A673 (cell line): ENCODE measurements at regions not wholly inside any gene's neighbourhood (a gene's known extent, or its start where the extent isn't known, plus 50 kb on each side); places are given as distances from the start of the nearest gene placed in this dataset.
"Not testable (repeated sequence)": the region's sequence is repeated elsewhere in the genome, so short reads cannot be mapped to it uniquely, and the experiment has no call there.

Source experiments
- BruUV-seq: library from RNA; stranded (reverse); fragments of 400-500 nt; replicated peaks from 2 replicates; lab custom pipeline; 2021; lab: Mats Ljungman, UMichigan
- CTCF ChIA-PET: fragments of 300-600 bp; sonication (Branson Sonifier 250); formaldehyde crosslinking; loops from one replicate; lab custom pipeline; 2022; ENCODE audit warnings: antibody characterized with exemption; lab: Charles Lee
- POLR2A ChIA-PET: fragments of 300-600 bp; sonication (Branson Sonifier 250); formaldehyde crosslinking; loops from one replicate; lab custom pipeline; 2022; ENCODE audit warnings: antibody characterized with exemption; ENCODE audit not compliant: low non-redundant PET; lab: Charles Lee
- DNase-seq: peaks from one replicate; pipeline ENCODE4 v3.0.0-alpha.2; 2015; ENCODE audit warnings: low spot score
- H3K27ac ChIP-seq: fragments of 200-600 bp; sonication (generic); 2 replicates; pipeline ENCODE4 v1.5.1; 2016; ENCODE audit warnings: mixed run types, low read depth, mild to moderate bottlenecking, mixed read lengths, antibody characterized with exemption, low read length; ENCODE audit not compliant: poor library complexity, severe bottlenecking
- H3K27me3 ChIP-seq: fragments of 200-600 bp; sonication (generic); replicated peaks from 2 replicates; pipeline ENCODE4 v1.6.1; 2017; ENCODE audit warnings: mixed run types, low read depth, mild to moderate bottlenecking, mixed read lengths, antibody characterized with exemption, low read length; ENCODE audit not compliant: insufficient read depth, poor library complexity
- H3K36me3 ChIP-seq: fragments of 200-600 bp; sonication (generic); 2 replicates; pipeline ENCODE4 v1.6.1; 2016; ENCODE audit warnings: mixed run types, mild to moderate bottlenecking, mixed read lengths, antibody characterized with exemption, low read length; ENCODE audit not compliant: insufficient read depth, poor library complexity, severe bottlenecking
- H3K4me1 ChIP-seq: fragments of 200-600 bp; sonication (generic); 2 replicates; pipeline ENCODE4 v1.6.1; 2017; ENCODE audit warnings: mixed run types, mild to moderate bottlenecking, mixed read lengths, antibody characterized with exemption, low read length; ENCODE audit not compliant: insufficient read depth, poor library complexity, severe bottlenecking
- H3K4me3 ChIP-seq: fragments of 200-600 bp; sonication (generic); 2 replicates; pipeline ENCODE4 v1.5.1; 2016; ENCODE audit warnings: low read depth, mixed run types, mild to moderate bottlenecking, mixed read lengths, low read length; ENCODE audit not compliant: poor library complexity, severe bottlenecking
- H3K9me3 ChIP-seq: fragments of 200-600 bp; sonication (generic); 2 replicates; pipeline ENCODE4 v1.6.1; 2016; ENCODE audit warnings: mixed run types, low read depth, mild to moderate bottlenecking, mixed read lengths, antibody characterized with exemption, low read length; ENCODE audit not compliant: poor library complexity, severe bottlenecking
- EZH2 ChIP-seq: fragments of 200-600 bp; sonication (generic); IDR thresholded peaks from 2 replicates; pipeline ENCODE4 v1.6.1; 2017; ENCODE audit warnings: borderline replicate concordance, low read depth, mild to moderate bottlenecking, mixed read lengths, antibody characterized with exemption, low read length; ENCODE audit not compliant: poor library complexity, severe bottlenecking
- intact Hi-C: fragments of 100-400 bp; cut with micrococcal nuclease; formaldehyde crosslinking; loops from one replicate; pipeline ENCODE4 v1.10.0; 2022; ENCODE audit not compliant: unreplicated experiment
- TF ChIP-seq, protein P1 (sequence below): fragments of 300-800, 200-600 bp; sonication (generic); conservative IDR thresholded peaks from 2 replicates; pipeline ENCODE4 v1.5.1; 2017; ENCODE audit warnings: low read depth, mild to moderate bottlenecking, antibody characterized with exemption, low read length, moderate library complexity, mixed read lengths

DNA sequence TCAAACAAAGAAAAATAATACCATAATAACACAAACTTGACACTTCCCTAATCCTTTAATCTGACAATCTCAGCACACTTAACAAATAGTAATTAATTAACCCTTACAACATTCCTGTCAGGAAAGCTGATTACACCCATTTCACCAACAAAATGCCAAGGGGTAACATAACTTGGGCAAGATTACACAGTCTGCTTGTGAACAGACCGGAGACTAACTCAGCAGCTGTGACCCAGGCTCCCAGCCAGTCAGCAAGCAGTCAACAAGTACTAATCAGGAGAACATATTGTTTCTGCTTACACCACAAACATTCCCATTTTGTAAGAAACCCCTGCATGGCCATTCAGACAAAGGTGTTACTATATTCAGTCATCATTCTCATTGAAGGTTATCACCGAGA lies 592.5 kb upstream of the FLRT2 start:
- peak; percentile 45 for DNase-seq
- H3K27me3 ChIP-seq = no peaks in the 10 kb centered on the region
- H3K27ac ChIP-seq = no peak overlapping the region
- no TSS peak for BruUV-seq
- no peak overlapping the region for H3K4me3 ChIP-seq
- TF ChIP-seq, protein P1, sequence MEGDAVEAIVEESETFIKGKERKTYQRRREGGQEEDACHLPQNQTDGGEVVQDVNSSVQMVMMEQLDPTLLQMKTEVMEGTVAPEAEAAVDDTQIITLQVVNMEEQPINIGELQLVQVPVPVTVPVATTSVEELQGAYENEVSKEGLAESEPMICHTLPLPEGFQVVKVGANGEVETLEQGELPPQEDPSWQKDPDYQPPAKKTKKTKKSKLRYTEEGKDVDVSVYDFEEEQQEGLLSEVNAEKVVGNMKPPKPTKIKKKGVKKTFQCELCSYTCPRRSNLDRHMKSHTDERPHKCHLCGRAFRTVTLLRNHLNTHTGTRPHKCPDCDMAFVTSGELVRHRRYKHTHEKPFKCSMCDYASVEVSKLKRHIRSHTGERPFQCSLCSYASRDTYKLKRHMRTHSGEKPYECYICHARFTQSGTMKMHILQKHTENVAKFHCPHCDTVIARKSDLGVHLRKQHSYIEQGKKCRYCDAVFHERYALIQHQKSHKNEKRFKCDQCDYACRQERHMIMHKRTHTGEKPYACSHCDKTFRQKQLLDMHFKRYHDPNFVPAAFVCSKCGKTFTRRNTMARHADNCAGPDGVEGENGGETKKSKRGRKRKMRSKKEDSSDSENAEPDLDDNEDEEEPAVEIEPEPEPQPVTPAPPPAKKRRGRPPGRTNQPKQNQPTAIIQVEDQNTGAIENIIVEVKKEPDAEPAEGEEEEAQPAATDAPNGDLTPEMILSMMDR = no peak
- TF ChIP-seq EZH2 = no peak
- intact Hi-C loops = no loop called here
- H3K9me3 ChIP-seq = no peaks in the 10 kb centered on the region
- ChIA-PET POLR2A (no interaction called here), CTCF (no interaction called here)
- H3K36me3 ChIP-seq = no peaks in the 10 kb centered on the region
- H3K4me1 ChIP-seq = peaks cover 7% of the 10 kb centered on the region

GRCh38 chr14:84944901-84945300 lies 585.0 kb upstream of the FLRT2 start:
- H3K36me3 ChIP-seq, H3K4me3 ChIP-seq, POLR2A ChIA-PET, CTCF ChIA-PET, H3K9me3 ChIP-seq, H3K27me3 ChIP-seq, H3K27ac ChIP-seq, BruUV-seq, DNase-seq, intact Hi-C loops: not testable (repeated sequence)
- peaks cover 14% of the 10 kb centered on the region for H3K4me1 ChIP-seq

DNA sequence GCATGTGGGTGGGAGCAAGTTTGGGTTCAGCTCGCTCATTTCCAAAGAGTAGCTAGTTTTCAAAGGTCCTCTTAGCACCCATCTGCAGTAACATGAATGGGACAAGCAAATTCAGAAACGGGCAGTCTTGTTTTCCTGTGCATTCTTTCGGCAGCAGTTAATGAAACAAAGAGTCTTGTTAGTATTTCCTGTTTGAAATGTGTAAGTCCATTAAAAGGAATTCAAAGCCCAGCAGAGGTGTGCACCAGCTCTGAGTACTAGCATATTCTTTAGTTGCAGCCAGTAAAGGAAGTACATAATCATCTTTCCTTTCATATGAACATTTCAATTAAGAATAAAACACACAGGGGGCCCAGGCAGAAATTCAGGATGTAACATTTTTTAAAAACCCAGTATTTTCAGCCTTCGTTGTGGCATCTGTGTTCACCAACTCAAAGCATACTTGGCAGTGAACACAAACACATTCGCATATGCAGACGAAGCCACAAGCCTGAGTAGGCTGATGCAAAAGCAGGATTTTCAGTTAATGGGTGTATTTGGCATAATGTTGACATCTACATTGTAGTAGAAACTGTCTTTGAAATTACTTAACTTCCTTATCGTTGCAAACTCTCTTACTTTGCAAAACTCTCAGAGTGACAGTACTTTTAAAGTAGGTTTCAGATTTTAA lies 570.0 kb upstream of the FLRT2 start:
- POLR2A ChIA-PET = interaction anchor here (0.6 kb wide), 1 partner anchor 23 kb away, joined by 3 read pairs; no protein-coding TSS in a partner anchor

More for the DNA sequence above, 570.0 kb upstream of the FLRT2 start:
- no TSS peak for BruUV-seq
- CTCF ChIA-PET = no interaction called here
- H3K4me3 ChIP-seq = no peak overlapping the region
- H3K27ac ChIP-seq = peak overlapping the region; percentile 64
- H3K36me3 ChIP-seq = peaks cover 6% of the 10 kb centered on the region
- no peaks in the 10 kb centered on the region for H3K27me3 ChIP-seq
- intact Hi-C loops = no loop called here
- DNase-seq = peak; percentile 79
- TF ChIP-seq, protein P1 = no peak
- no peak for TF ChIP-seq EZH2
- peaks cover 18% of the 10 kb centered on the region for H3K4me1 ChIP-seq
- peaks cover 11% of the 10 kb centered on the region for H3K9me3 ChIP-seq
